GM12872 (cell line): ENCODE measurements at regions not wholly inside any gene's neighbourhood (a gene's known extent, or its start where the extent isn't known, plus 50 kb on each side); places are given as distances from the start of the nearest gene placed in this dataset.
A peak's percentile ranks its signal among the peaks of the same experiment; 100 is the strongest.

ENCODE experiments used
- TF ChIP-seq, protein P1 (sequence below): IDR thresholded peaks from 3 replicates; pipeline ENCODE4 v1.5.1; 2011; ENCODE audit warnings: low read depth, mild to moderate bottlenecking, low read length, moderate library complexity; ENCODE audit not compliant: insufficient read depth

DNA sequence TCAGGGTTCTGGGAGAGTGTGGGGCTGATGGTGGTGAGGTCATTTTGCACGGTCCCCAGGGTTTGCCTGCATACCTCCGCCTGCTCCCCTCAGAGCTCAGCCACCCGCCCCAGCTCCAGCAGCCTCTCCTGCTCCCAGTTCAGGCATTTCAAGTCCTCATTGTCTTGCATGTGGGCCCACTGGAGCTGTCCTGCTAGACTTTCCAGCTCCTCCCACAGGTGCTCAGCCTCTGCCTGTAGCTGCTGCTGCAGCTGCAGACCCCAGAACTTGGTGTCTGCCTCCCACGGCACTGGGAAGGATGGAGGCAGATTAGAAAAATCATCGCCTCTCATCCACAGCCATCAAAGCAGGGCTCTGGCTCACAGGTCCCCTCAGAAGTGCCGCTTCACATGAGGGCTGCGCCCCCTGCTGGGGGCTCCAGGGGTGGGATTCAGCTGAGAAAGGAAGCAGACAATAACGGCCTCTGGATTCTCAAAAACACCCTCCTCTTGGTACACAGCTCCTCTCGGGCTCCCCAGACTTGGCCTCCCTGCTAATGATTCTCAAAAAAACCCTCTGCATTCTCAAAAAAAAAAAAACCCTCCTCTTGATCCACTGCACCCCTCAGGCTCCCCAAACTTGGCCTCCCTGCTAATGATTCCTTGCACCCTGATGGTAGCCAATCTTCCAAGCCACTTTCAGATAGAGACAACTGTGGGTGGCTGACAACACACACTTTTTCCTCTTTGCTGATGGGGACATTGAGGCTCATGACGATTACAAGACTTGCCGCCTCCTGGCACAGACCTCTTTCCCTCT, 89.3 kb upstream of the C2CD4B start:
- TF ChIP-seq, protein P1, sequence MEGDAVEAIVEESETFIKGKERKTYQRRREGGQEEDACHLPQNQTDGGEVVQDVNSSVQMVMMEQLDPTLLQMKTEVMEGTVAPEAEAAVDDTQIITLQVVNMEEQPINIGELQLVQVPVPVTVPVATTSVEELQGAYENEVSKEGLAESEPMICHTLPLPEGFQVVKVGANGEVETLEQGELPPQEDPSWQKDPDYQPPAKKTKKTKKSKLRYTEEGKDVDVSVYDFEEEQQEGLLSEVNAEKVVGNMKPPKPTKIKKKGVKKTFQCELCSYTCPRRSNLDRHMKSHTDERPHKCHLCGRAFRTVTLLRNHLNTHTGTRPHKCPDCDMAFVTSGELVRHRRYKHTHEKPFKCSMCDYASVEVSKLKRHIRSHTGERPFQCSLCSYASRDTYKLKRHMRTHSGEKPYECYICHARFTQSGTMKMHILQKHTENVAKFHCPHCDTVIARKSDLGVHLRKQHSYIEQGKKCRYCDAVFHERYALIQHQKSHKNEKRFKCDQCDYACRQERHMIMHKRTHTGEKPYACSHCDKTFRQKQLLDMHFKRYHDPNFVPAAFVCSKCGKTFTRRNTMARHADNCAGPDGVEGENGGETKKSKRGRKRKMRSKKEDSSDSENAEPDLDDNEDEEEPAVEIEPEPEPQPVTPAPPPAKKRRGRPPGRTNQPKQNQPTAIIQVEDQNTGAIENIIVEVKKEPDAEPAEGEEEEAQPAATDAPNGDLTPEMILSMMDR: peak; percentile 85

DNA sequence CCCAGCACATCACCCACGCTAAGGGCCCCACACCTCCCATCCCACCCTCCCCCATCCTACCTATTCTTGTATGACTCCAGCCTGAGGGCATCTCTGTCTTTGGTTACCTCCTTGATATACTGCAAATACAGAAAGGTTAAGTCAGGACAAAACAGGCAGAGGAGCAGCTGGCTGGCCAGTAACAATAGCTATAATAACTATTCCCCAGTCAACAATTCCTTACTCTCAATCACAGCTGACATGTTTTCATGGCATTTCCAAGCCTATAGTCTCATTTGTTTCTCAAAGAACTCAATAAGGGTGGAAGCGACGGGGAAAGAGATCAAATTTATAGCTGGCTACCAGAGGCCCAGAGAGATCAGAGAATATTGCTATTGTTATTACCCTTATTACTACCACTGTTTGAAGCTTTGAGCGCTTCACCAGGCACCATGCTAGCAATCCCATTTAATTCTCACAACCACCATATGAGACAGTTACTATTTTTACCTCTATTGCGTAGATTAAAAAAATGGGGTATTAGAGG, 93.0 kb upstream of the C2CD4B start:
- TF ChIP-seq, protein P1: no peak

DNA sequence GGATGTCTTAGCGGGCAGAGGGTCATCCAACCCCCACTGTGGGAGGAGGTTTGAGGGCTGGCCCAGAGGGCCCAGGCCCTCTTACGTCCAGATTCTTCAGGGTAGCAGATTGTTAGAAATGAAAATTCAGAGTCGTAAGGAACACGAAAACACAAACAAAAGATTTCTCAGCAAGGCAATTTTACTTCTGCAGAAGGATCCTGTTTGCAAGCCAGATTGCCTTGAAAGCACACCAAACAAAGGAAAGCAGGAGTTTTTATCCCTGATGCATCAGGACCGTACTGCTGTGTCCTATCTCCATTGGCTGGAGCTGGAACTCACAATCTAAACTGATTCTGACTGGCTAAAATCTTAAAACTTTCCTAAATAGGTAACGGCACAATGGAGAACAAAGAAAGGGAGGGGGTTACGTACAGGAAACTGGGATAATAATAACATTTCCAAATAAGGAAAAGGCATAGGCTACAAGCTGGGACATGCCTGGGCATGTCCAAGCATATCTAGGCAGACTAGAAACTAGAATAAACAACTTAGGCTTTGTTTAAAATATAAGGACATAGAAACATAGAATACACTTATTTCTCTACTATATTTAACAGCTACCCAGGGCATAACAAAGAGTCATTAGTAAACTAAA, 97.3 kb upstream of the C2CD4B start:
- TF ChIP-seq, protein P1: no peak

DNA sequence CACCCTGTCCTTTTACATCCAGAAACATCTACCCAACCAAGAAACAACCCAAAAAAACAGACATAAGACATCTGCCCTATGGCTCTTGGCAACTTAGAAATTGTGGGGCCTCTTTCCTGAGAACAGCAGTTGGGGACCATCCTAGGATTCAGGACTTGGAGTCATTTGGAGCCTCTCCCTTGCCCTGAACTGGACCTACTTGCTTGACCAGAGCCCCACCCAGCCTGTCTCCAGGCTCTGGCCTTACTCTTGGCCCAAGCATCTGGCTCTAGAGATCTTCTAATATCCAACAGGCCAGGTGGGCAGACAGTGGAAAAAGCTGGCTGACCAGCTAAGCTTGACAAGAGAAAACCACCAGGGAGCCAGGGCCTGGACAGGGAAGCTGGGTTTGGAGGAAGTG, 99.1 kb upstream of the C2CD4B start:
- TF ChIP-seq, protein P1: no peak

DNA sequence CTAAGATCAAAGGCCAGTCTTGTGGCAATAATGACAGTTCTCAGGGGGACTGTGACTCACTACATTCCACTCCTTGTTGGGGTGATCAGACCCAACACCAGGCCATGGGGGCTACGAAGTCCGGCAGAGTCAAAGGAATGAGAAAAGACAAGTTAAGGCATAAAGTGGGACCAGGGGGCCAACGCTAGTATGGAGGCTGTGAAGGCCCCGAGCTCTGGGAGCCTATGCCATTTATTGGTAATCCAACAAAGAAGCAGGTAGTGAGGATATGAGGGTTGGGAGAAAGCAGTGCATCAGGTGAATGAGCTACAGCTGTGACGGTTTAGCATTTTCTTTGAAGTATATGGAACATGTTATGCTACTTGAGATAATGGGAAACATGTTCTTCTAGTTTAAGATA, 104.4 kb upstream of the C2CD4B start:
- TF ChIP-seq, protein P1: no peak

DNA sequence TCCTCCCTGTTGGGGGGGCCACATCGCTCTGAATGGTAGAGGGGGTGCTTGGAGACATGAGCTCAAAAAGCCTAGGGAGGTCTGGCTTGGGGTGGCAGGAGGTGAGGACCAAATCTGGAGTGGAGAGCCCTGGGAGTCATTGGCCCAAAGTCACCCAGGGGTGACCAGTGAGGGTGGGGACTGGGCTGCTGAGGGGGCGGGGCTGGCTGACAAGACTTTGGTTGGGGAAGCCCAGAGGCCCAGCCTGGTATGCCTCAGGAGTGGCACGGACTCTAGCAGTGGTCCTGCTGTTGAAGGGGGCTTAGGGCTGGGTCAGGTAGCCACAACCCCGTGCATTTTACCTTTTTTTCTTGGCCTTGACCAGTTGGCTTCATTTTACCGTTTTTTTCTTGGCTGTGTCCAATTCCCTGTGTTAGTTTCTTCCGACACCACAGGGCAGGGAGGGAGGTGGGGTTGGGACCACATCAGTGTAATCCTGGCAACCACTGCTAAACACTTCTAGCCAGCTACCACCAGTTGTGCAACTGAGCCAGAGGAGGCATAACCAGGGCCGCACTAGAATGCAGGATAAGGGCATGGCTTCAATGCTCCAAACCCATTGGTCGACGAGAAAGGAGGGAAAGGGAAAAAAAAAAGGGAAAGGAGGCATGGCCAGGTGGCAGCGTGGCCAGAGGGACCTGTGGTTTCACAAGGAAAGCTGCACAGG, 105.3 kb upstream of the C2CD4B start:
- TF ChIP-seq, protein P1: no peak

DNA sequence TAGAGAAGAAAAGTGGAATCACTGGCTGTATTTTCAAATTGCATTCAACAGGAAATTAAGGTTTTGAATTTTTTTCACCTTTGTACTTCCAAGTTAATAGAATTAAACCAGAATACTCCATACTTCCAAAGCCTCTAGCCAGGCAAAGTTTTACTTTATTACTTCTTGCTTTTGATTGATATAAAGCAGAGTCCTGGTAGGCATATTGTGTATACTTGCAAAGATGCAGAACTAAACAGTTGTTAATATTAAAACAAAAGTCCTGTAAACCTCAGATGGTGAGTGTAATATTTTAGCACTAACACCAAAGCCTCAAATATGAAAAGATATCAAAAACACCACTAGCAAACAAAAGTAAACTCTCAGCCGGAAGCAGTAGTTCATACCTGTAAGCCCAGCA, 107.2 kb upstream of the C2CD4B start:
- TF ChIP-seq, protein P1: no peak
